ENCODE measurements at regions not wholly inside any gene's neighbourhood (a gene's known extent, or its start where the extent isn't known, plus 50 kb on each side); places are given as distances from the start of the nearest gene placed in this dataset.

DNA sequence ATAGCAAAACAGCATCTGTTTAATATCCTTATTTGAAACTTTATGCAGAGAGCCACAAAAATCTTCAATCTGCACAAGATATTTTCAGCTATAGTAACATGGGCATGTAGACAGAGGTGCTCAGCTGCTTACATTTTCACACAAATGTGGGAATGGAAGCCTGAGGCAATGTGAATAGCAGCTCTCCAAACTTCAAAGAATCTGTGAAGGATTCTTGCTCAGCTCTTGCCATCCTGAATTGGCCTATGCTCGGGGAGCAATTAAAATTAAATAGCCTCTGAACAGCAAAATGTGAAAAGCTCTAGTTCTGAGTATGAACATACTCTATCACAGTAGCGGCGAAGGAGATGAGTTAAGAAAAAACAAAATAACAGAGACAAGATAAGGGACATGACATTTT is 1523.8 kb downstream of the PCDH7 start:
- no peak for TF ChIP-seq TEAD4 (IDR thresholded peaks at IDR 0.05)
- TF ChIP-seq CREB1 (IDR thresholded peaks at IDR 0.05; ENCODE audit: low read depth) = no peak

DNA sequence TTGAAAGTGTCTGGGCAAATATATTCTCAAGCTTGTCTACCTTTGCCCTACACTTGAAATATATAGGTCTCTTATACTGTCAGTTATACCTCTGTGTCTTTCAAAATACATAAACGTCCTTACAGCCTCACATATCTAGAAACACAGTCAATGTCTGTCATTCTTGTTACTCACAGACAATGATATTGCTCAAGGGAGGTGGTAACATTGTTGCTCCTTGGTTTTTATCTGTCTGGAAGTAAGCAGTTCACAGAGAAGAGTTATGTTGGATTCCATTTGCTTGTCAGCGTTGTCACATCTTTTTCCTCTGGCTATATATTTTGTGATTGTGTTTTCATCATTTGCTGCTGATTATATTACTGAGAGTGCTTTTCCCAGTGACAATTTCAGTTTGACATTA is 1528.9 kb downstream of the PCDH7 start:
- TF ChIP-seq, protein P1, sequence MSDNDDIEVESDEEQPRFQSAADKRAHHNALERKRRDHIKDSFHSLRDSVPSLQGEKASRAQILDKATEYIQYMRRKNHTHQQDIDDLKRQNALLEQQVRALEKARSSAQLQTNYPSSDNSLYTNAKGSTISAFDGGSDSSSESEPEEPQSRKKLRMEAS (IDR thresholded peaks at IDR 0.05) = no peak
- TF ChIP-seq CEBPB (IDR thresholded peaks at IDR 0.05) = no peak
- TF ChIP-seq, protein P2, sequence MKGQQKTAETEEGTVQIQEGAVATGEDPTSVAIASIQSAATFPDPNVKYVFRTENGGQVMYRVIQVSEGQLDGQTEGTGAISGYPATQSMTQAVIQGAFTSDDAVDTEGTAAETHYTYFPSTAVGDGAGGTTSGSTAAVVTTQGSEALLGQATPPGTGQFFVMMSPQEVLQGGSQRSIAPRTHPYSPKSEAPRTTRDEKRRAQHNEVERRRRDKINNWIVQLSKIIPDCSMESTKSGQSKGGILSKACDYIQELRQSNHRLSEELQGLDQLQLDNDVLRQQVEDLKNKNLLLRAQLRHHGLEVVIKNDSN (IDR thresholded peaks at IDR 0.05) = no peak
- TF ChIP-seq TEAD4 (IDR thresholded peaks at IDR 0.05) = no peak
- TF ChIP-seq ZBTB7A (IDR thresholded peaks at IDR 0.05; ENCODE audit: low read depth) = no peak
- no peak for TF ChIP-seq TCF12 (IDR thresholded peaks at IDR 0.05; ENCODE audit: low read depth)

DNA sequence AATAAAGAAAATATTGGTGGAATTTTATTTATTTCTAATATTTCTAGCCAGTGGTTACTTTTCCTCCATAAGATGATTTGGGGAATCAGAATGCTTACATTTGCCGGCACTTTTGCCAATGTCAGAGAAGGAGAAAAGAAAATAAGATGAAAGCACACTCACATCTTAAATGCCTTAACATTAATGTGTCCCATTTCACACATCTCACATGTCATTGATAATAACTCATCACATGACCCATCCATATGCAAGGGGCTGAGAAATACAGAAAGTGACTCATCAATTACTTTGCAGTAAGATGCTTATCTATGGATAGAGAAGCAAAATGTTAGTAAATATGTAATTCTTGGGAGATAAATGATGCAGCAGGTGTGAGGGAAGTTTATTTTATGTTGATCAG is 1531.0 kb downstream of the PCDH7 start:
- TF ChIP-seq ZBTB7A (IDR thresholded peaks at IDR 0.05; ENCODE audit: low read depth) (no peak), EGR1 (IDR thresholded peaks at IDR 0.05) (no peak), CREB1 (IDR thresholded peaks at IDR 0.05; ENCODE audit: low read depth) (no peak), TEAD4 (IDR thresholded peaks at IDR 0.05) (no peak), TAF1 (IDR thresholded peaks at IDR 0.05; ENCODE audit: low read depth) (no peak), EP300 (IDR thresholded peaks at IDR 0.05; ENCODE audit: borderline replicate concordance) (no peak), NFIC (IDR thresholded peaks at IDR 0.05) (no peak)
- TF ChIP-seq, protein P2 (IDR thresholded peaks at IDR 0.05) = no peak
- TF ChIP-seq, protein P3, sequence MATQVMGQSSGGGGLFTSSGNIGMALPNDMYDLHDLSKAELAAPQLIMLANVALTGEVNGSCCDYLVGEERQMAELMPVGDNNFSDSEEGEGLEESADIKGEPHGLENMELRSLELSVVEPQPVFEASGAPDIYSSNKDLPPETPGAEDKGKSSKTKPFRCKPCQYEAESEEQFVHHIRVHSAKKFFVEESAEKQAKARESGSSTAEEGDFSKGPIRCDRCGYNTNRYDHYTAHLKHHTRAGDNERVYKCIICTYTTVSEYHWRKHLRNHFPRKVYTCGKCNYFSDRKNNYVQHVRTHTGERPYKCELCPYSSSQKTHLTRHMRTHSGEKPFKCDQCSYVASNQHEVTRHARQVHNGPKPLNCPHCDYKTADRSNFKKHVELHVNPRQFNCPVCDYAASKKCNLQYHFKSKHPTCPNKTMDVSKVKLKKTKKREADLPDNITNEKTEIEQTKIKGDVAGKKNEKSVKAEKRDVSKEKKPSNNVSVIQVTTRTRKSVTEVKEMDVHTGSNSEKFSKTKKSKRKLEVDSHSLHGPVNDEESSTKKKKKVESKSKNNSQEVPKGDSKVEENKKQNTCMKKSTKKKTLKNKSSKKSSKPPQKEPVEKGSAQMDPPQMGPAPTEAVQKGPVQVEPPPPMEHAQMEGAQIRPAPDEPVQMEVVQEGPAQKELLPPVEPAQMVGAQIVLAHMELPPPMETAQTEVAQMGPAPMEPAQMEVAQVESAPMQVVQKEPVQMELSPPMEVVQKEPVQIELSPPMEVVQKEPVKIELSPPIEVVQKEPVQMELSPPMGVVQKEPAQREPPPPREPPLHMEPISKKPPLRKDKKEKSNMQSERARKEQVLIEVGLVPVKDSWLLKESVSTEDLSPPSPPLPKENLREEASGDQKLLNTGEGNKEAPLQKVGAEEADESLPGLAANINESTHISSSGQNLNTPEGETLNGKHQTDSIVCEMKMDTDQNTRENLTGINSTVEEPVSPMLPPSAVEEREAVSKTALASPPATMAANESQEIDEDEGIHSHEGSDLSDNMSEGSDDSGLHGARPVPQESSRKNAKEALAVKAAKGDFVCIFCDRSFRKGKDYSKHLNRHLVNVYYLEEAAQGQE (IDR thresholded peaks at IDR 0.05; ENCODE audit: low read depth) = no peak

DNA sequence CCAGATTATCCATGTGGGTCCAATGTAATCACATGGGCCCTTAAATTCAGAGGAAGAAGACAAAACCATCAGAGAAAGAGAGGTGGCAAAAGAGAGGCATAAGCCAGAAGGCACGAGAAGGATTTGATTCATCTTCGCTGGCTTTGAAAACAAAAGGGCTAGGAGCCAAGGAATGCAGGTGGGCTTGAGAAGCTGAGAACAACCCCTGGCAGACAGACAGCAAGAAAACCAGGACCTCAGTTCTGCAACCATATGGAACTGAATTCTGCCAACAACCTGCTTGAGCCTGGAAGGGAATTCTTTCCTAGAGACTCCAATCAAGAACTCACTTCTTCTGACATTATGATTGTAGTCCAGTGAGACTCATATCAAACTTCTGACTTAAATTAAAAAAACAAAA is 1531.8 kb downstream of the PCDH7 start:
- TF ChIP-seq TCF12 (IDR thresholded peaks at IDR 0.05; ENCODE audit: low read depth) (no peak), EP300 (IDR thresholded peaks at IDR 0.05; ENCODE audit: borderline replicate concordance) (no peak), NFIC (IDR thresholded peaks at IDR 0.05) (no peak), TEAD4 (IDR thresholded peaks at IDR 0.05) (no peak), ZBTB7A (IDR thresholded peaks at IDR 0.05; ENCODE audit: low read depth) (no peak), YY1 (IDR thresholded peaks at IDR 0.05; ENCODE audit: low read depth) (no peak), CREB1 (IDR thresholded peaks at IDR 0.05; ENCODE audit: low read depth) (no peak), EGR1 (IDR thresholded peaks at IDR 0.05) (no peak), TAF1 (IDR thresholded peaks at IDR 0.05; ENCODE audit: low read depth) (no peak)
- TF ChIP-seq, protein P3 (IDR thresholded peaks at IDR 0.05; ENCODE audit: low read depth) = no peak
- TF ChIP-seq, protein P1 (IDR thresholded peaks at IDR 0.05) = no peak

DNA sequence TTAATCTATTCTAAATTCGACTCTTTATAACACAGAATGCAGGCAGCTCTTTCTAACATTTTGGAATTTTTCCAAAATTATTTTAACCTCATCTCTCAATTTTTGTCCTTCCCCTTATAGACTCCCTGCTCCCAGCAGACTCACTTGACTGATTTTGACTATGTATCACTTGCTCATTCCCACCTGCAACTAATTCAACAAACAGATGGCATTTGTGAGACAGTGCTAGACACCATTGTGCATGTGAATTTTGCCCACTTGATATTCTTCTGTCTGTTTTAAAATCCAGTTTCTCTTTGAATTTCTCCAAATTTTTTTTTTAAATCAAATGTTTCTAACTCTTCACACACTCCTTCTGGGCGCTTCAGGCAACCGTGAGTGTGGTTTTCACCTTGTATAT is 1534.0 kb downstream of the PCDH7 start:
- TF ChIP-seq CREB1 (IDR thresholded peaks at IDR 0.05; ENCODE audit: low read depth) = no peak
- TF ChIP-seq, protein P1 (IDR thresholded peaks at IDR 0.05) = no peak
- TF ChIP-seq TEAD4 (IDR thresholded peaks at IDR 0.05) = no peak
- TF ChIP-seq YY1 (IDR thresholded peaks at IDR 0.05; ENCODE audit: low read depth) = no peak
- no peak for TF ChIP-seq NFIC (IDR thresholded peaks at IDR 0.05)
- TF ChIP-seq FOXM1 (IDR thresholded peaks at IDR 0.05; ENCODE audit: borderline replicate concordance, low read depth) = no peak
- TF ChIP-seq, protein P2 (IDR thresholded peaks at IDR 0.05) = no peak
- TF ChIP-seq TCF12 (IDR thresholded peaks at IDR 0.05; ENCODE audit: low read depth) = no peak
- TF ChIP-seq TAF1 (IDR thresholded peaks at IDR 0.05; ENCODE audit: low read depth) = no peak
- no peak for TF ChIP-seq CEBPB (IDR thresholded peaks at IDR 0.05)
- no peak for TF ChIP-seq ZBTB7A (IDR thresholded peaks at IDR 0.05; ENCODE audit: low read depth)
- no peak for TF ChIP-seq EGR1 (IDR thresholded peaks at IDR 0.05)
- TF ChIP-seq EP300 (IDR thresholded peaks at IDR 0.05; ENCODE audit: borderline replicate concordance) = no peak

DNA sequence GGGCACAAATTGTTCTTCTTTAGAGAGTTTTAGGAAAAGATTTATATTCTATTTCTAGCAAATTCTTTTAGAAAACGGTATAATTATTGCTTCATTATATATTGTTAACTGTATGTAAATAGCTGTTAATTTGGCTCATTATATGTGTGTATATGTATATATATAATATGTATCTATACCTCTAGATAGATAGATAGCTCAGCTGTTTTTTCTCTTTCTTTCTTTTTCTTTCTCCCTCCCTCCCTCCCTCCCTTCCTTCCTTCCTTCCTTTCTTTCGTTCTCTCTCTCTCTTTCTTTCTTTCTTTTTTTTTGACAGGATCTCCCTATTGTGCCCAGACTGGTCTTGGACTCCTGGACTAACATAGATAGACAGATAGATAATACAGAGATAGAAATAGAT is 1538.8 kb downstream of the PCDH7 start:
- TF ChIP-seq, protein P2 (IDR thresholded peaks at IDR 0.05) = no peak
- TF ChIP-seq CREB1 (IDR thresholded peaks at IDR 0.05; ENCODE audit: low read depth) = no peak
- TF ChIP-seq, protein P1 (IDR thresholded peaks at IDR 0.05) = no peak
- TF ChIP-seq TAF1 (IDR thresholded peaks at IDR 0.05; ENCODE audit: low read depth) = no peak
- TF ChIP-seq RAD21 (IDR thresholded peaks at IDR 0.05; ENCODE audit: low read depth) = no peak
- no peak for TF ChIP-seq EP300 (IDR thresholded peaks at IDR 0.05; ENCODE audit: borderline replicate concordance)
- TF ChIP-seq, protein P3 (IDR thresholded peaks at IDR 0.05; ENCODE audit: low read depth) = no peak
- no peak for TF ChIP-seq TEAD4 (IDR thresholded peaks at IDR 0.05)
- TF ChIP-seq FOXM1 (IDR thresholded peaks at IDR 0.05; ENCODE audit: borderline replicate concordance, low read depth) = no peak
- TF ChIP-seq ZBTB7A (IDR thresholded peaks at IDR 0.05; ENCODE audit: low read depth) = no peak
- no peak for TF ChIP-seq NFIC (IDR thresholded peaks at IDR 0.05)
- no peak for TF ChIP-seq CEBPB (IDR thresholded peaks at IDR 0.05)
- TF ChIP-seq YY1 (IDR thresholded peaks at IDR 0.05; ENCODE audit: low read depth) = no peak
- no peak for TF ChIP-seq EGR1 (IDR thresholded peaks at IDR 0.05)
- no peak for TF ChIP-seq TCF12 (IDR thresholded peaks at IDR 0.05; ENCODE audit: low read depth)
